Body of pancreas (tissue), 4 donors: ENCODE measurements at regions not wholly inside any gene's neighbourhood (a gene's known extent, or its start where the extent isn't known, plus 50 kb on each side); places are given as distances from the start of the nearest gene placed in this dataset.

ENCODE experiments used
- CTCF ChIP-seq, 7 experiments: fragments of 450-650 bp in 4 of 7; fragments of 200-600 bp in 3 of 7; sonication (generic) in 3 of 7; IDR thresholded peaks; one replicate each; pipeline ENCODE4 v1.5.1; 2016 to 2019; ENCODE audit warnings: antibody characterized with exemption in 7 of 7
- POLR2A ChIP-seq, 3 donors: fragments of 450-650 bp; IDR thresholded peaks; one replicate each; pipeline ENCODE4 v1.6.1; 2016; ENCODE audit warnings: antibody characterized with exemption in 3 of 3, mild to moderate bottlenecking in 2 of 3

- TF ChIP-seq CTCF (IDR thresholded peaks at IDR 0.05) (no peak), POLR2A (IDR thresholded peaks at IDR 0.05) (no peak)
Observed at GRCh38 chr13:89950225-89950624, 1397.3 kb upstream of the MIR17HG start.
